BLaER1 treated with 17β-estradiol and CSF1 and Interleukin-3, amounts not matched to agents 10 nM and 100 nM (cell line): ENCODE measurements at regions not wholly inside any gene's neighbourhood (a gene's known extent, or its start where the extent isn't known, plus 50 kb on each side); places are given as distances from the start of the nearest gene placed in this dataset.
"Not testable (repeated sequence)": the region's sequence is repeated elsewhere in the genome, so short reads cannot be mapped to it uniquely, and the experiment has no call there.

ENCODE experiments used
- H3K27ac ChIP-seq, 11 experiments: shearing (Covaris generic); formaldehyde crosslinking; 2 replicates each; pipeline ENCODE4 v1.8.1; 2022
- H3K27me3 ChIP-seq, 11 experiments: shearing (Covaris generic); formaldehyde crosslinking; 2 replicates each; pipeline ENCODE4 v1.8.1; 2022
- H3K36me3 ChIP-seq, 11 experiments: shearing (Covaris generic); formaldehyde crosslinking; 2 replicates each; pipeline ENCODE4 v1.8.1; 2022
- H3K4me1 ChIP-seq, 10 experiments: shearing (Covaris generic); formaldehyde crosslinking; 2 replicates each; pipeline ENCODE4 v1.8.1; 2022
- H3K4me2 ChIP-seq, 11 experiments: shearing (Covaris generic); formaldehyde crosslinking; 2 replicates each; pipeline ENCODE4 v1.8.1; 2022
- H3K4me3 ChIP-seq, 10 experiments: shearing (Covaris generic); formaldehyde crosslinking; 2 replicates each; pipeline ENCODE4 v1.8.1; 2022
- H3K9ac ChIP-seq, 11 experiments: shearing (Covaris generic); formaldehyde crosslinking; 2 replicates each; pipeline ENCODE4 v1.8.1; 2022
- H3K9me3 ChIP-seq, 11 experiments: shearing (Covaris generic); formaldehyde crosslinking; replicated peaks in 1 of 11; 2 replicates each; pipeline ENCODE4 v1.8.1; 2022
- H4K20me1 ChIP-seq, 11 experiments: shearing (Covaris generic); formaldehyde crosslinking; 2 replicates each; pipeline ENCODE4 v1.8.1; 2022
- Cebpa-rat ChIP-seq, 11 experiments: shearing (Covaris generic); IDR thresholded peaks; 2 replicates each; pipeline ENCODE4 v1.8.1; 2022

- Histone ChIP-seq H3K27ac (no peak overlapping the region), H3K9me3 (no peaks in the 10 kb centered on the region), H3K9ac (no peak overlapping the region), H3K4me2 (no peak overlapping the region), H3K36me3 (peaks cover 88 to 99% (median 95%) of the 10 kb centered on the region in 11 experiments), H3K27me3 (no peaks in the 10 kb centered on the region), H4K20me1 (peaks cover 40 to 78% (median 56%) of the 10 kb centered on the region in 11 experiments; a peak in 21 of 22 replicates), H3K4me3 (no peak overlapping the region), H3K4me1 (no peaks in the 10 kb centered on the region)
- no peak for TF ChIP-seq Cebpa-rat (IDR thresholded peaks at IDR 0.05)
Observed at GRCh38 chr7:66556177-66556548, 72.5 kb upstream of the KCTD7 start.

GRCh38 chr7:66556549-66557213 lies 72.0 kb upstream of the KCTD7 start:
- Histone ChIP-seq H4K20me1 (peaks cover 45 to 78% (median 60%) of the 10 kb centered on the region in 11 experiments; a peak in 21 of 22 replicates), H3K9ac (no peak overlapping the region), H3K4me3 (no peak overlapping the region)

DNA sequence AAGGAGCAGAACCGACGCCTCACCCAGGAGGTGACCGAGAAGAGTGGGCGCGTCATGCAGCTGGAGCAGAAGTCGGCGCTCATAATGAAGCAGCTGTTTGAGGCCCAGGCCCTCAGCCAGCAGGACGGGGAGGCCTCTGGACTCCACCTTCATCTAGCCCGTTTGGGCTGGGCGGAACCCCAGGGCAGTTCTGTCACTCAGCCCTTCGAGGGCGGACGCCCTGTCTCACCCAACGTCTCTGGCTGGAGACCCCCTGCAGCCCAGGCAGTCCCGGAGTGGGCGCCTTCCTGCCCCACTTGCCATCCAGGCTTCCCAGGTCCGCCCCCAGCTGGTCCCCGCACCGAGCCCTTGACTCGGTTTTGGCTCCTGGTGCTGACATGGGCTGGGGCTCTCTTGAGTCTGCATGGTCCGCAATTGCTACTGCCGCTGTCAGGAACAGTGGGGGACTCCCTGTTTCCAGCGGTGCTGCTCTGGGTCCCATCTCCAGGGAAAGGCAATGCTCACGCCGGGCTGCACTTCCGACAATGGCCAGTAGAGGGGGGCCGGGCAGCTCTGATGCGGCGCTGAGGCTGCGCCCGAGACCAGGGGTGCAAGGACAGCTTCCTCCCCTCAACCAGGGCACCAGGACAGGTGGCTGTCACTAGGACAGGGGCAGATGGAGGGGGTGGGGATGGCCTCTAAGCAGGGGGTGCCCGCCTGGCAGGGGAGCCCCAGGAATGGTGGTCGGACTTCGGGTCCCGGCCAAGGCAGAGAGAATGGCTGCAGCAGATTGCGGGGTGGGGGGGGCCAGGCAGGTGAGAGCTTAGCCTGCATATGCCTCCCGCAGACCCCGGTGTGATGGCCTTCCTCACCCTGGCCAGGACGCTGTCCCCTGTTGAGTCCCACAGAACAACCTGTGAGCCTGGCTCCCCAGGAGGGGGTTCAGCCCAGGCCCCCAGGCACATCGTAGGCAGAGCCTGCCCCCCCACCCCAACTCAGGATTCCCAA lies 71.2 kb upstream of the KCTD7 start:
- Histone ChIP-seq H3K9ac (no peak overlapping the region), H4K20me1 (peaks cover 51 to 78% (median 68%) of the 10 kb centered on the region in 11 experiments; a peak in 21 of 22 replicates), H3K36me3 (peaks cover 84 to 99% (median 89%) of the 10 kb centered on the region in 11 experiments), H3K4me2 (no peak overlapping the region), H3K9me3 (no peaks in the 10 kb centered on the region), H3K4me3 (no peak overlapping the region), H3K27me3 (no peaks in the 10 kb centered on the region), H3K4me1 (no peaks in the 10 kb centered on the region), H3K27ac (no peak overlapping the region)
- no peak for TF ChIP-seq Cebpa-rat (IDR thresholded peaks at IDR 0.05)

More at GRCh38 chr7:66556549-66557213, 72.0 kb upstream of the KCTD7 start:
- H3K9me3 ChIP-seq, result no peaks in the 10 kb centered on the region
- H3K27ac ChIP-seq, result no peak overlapping the region
- H3K4me1 ChIP-seq, result no peaks in the 10 kb centered on the region
- no peak overlapping the region for H3K4me2 ChIP-seq
- H3K36me3 ChIP-seq, result peaks cover 86 to 99% (median 92%) of the 10 kb centered on the region in 11 experiments
- H3K27me3 ChIP-seq, result no peaks in the 10 kb centered on the region
- TF ChIP-seq Cebpa-rat (IDR thresholded peaks at IDR 0.05), result no peak

- no peak overlapping the region for H3K4me2 ChIP-seq
- peaks cover 77 to 99% (median 88%) of the 10 kb centered on the region in 11 experiments for H3K36me3 ChIP-seq
- H3K4me1 ChIP-seq, result no peaks in the 10 kb centered on the region
Observed at GRCh38 chr7:66558201-66558641, 70.5 kb upstream of the KCTD7 start.

DNA sequence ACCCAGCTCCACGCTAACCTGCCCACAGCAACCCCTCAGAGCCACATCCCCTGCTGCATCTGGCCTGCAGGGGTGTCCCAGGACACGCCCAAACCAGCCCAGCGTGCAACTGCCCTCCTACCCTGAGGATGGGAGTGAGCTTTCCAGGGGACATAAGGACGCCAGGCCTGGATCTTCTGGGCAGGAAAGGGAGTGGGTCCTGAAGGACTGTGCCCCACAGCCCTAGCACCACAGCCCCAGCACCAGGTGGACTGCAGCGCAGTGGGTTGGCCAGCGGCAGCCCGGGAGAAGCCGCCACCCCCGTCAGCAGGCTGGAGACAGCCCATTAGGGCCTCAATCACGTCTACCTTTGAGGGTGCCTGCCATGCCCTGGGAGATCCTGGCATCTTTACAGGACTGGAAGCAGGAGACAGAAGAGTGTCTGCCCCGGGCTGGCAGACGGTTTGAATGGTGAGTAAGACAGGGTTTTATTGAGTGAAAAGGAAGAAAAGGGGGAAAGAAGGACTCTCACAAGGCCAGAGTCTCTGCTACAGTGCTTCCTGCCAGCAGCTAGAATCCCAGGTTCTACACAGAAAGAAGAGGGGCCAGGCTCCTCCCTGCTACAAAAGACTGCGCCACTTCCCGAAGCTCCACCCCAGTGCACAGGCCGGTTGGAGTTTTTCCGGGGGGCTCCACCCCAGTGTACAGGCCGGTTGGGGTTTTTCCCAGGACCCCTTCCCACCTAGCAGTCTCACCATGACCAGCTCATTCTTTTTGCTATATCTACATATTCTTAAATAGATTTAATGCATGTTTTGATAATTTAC lies 69.8 kb upstream of the KCTD7 start:
- Histone ChIP-seq H3K9ac (peak overlapping the region in 2 of 11 experiments; percentile 14 to 38; a peak in 1 of 22 replicates), H3K27me3 (no peaks in the 10 kb centered on the region), H4K20me1 (peaks cover 54 to 85% (median 82%) of the 10 kb centered on the region in 11 experiments; a peak in 21 of 22 replicates), H3K4me3 (no peak overlapping the region), H3K9me3 (no peaks in the 10 kb centered on the region), H3K27ac (no peak overlapping the region), H3K4me1 (no peaks in the 10 kb centered on the region), H3K4me2 (no peak overlapping the region), H3K36me3 (peaks cover 73 to 99% (median 88%) of the 10 kb centered on the region in 11 experiments)
- TF ChIP-seq Cebpa-rat (IDR thresholded peaks at IDR 0.05), result no peak

More at GRCh38 chr7:66558201-66558641, 70.5 kb upstream of the KCTD7 start:
- Histone ChIP-seq H3K4me3 (no peak overlapping the region), H4K20me1 (peaks cover 54 to 78% (median 76%) of the 10 kb centered on the region in 11 experiments; a peak in 21 of 22 replicates), H3K27ac (no peak overlapping the region), H3K9me3 (no peaks in the 10 kb centered on the region), H3K9ac (no peak overlapping the region), H3K27me3 (no peaks in the 10 kb centered on the region)
- no peak for TF ChIP-seq Cebpa-rat (IDR thresholded peaks at IDR 0.05)

- no peak for TF ChIP-seq Cebpa-rat (IDR thresholded peaks at IDR 0.05)
- no peak overlapping the region for H3K27ac ChIP-seq
- H3K27me3 ChIP-seq, result no peaks in the 10 kb centered on the region
- H3K9ac ChIP-seq, result no peak overlapping the region
- peaks cover 73 to 100% (median 91%) of the 10 kb centered on the region in 11 experiments for H3K36me3 ChIP-seq
- peaks cover 35 to 100% (median 87%) of the 10 kb centered on the region in 11 experiments; a peak in 21 of 22 replicates for H4K20me1 ChIP-seq
- no peaks in the 10 kb centered on the region for H3K4me1 ChIP-seq
- H3K9me3 ChIP-seq, result no peaks in the 10 kb centered on the region
- no peak overlapping the region for H3K4me2 ChIP-seq
- no peak overlapping the region for H3K4me3 ChIP-seq
Observed at GRCh38 chr7:66564045-66564444, 64.6 kb upstream of the KCTD7 start.

- peaks cover 84 to 100% (median 96%) of the 10 kb centered on the region in 11 experiments for H3K36me3 ChIP-seq
- H3K4me1 ChIP-seq, H3K4me2 ChIP-seq, H3K9ac ChIP-seq, H3K9me3 ChIP-seq, H3K27ac ChIP-seq, H3K4me3 ChIP-seq, H3K27me3 ChIP-seq: not testable (repeated sequence)
- peaks cover 26 to 98% (median 70%) of the 10 kb centered on the region in 11 experiments; a peak in 21 of 22 replicates for H4K20me1 ChIP-seq
Observed at GRCh38 chr7:66570179-66570578, 58.5 kb upstream of the KCTD7 start.

GRCh38 chr7:66571568-66571967 lies 57.1 kb upstream of the KCTD7 start:
- H3K4me2 ChIP-seq, result no peak overlapping the region
- no peak overlapping the region for H3K4me3 ChIP-seq
- peaks cover 0 to 13% (median 0%) of the 10 kb centered on the region in 10 experiments; a peak in 3 of 20 replicates for H3K4me1 ChIP-seq
- H3K36me3 ChIP-seq, result peaks cover 81 to 100% (median 97%) of the 10 kb centered on the region in 11 experiments
- TF ChIP-seq Cebpa-rat (IDR thresholded peaks at IDR 0.05), result no peak
- H4K20me1 ChIP-seq, result peaks cover 24 to 98% (median 70%) of the 10 kb centered on the region in 11 experiments; a peak in 21 of 22 replicates
- H3K27ac ChIP-seq, result no peak overlapping the region
- H3K9ac ChIP-seq, result no peak overlapping the region
- H3K27me3 ChIP-seq, result no peaks in the 10 kb centered on the region
- no peaks in the 10 kb centered on the region for H3K9me3 ChIP-seq

DNA sequence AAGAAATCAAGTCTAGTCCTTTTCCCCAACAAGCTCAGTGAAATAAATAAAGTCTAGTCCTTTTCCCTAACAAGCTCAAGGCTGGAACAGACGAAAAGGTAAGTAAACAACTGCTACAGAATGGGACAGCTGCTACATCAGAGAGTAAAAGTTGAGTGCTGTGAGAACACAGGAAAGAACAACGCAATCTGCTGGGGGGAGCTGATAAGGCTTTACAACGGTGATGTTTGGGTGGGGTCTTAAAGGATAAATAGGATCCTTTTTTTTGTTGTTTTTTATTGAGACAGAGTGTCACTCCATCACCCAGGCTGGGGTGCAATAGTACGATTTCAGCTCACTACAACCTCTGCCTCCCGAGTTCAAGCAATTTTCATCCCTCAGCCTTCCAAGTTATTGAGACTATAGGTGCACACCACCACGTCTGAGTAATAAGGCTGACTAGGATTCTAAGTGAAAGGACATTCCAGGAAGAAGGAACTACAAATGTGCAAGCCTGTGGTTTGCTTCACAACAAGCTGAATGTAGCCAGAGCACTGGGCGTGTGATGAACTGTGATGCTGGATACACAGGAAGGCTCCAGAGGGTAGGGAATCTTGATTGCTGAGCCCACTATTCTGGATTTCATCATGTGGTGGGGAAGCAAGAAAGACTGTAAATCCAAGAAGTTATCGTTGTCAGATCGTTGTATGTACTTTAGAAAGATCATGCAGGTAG lies 54.7 kb upstream of the KCTD7 start:
- H3K9ac ChIP-seq, H3K27ac ChIP-seq, H3K4me2 ChIP-seq, H3K4me3 ChIP-seq, H3K9me3 ChIP-seq, H3K27me3 ChIP-seq: not testable (repeated sequence)
- H3K4me1 ChIP-seq, result peaks cover 11 to 29% (median 18%) of the 10 kb centered on the region in 10 experiments; a peak in 18 of 20 replicates
- peaks cover 63 to 95% (median 81%) of the 10 kb centered on the region in 11 experiments for H3K36me3 ChIP-seq
- peaks cover 32 to 98% (median 79%) of the 10 kb centered on the region in 11 experiments; a peak in 21 of 22 replicates for H4K20me1 ChIP-seq

DNA sequence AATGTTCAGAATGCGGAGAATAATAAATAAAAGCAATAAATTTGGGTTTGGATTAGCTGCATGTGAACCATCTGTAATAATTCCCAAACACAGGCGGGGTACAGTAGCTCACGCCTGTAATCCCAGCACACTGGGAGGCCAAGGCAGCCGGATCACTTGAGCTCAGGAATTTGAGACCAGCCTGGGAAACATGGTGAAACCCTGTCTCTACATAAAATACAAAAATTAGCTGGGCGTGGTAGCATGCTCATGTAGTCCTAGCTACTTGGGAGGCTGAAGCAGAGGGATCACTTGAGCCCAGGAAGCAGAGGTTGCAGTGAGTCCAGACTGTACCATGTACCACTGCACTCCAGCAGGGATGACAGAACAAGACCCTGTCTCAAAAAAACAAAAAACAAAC lies 53.9 kb upstream of the KCTD7 start:
- H3K27ac ChIP-seq, H3K27me3 ChIP-seq, H3K9me3 ChIP-seq, H3K4me3 ChIP-seq, H3K4me2 ChIP-seq, H3K9ac ChIP-seq: not testable (repeated sequence)
- Histone ChIP-seq H3K4me1 (peaks cover 14 to 29% (median 22%) of the 10 kb centered on the region in 10 experiments; a peak in 18 of 20 replicates), H4K20me1 (peaks cover 32 to 98% (median 78%) of the 10 kb centered on the region in 11 experiments; a peak in 21 of 22 replicates), H3K36me3 (peaks cover 55 to 95% (median 73%) of the 10 kb centered on the region in 11 experiments)
